DND-41 (cell line): ENCODE measurements at regions not wholly inside any gene's neighbourhood (a gene's known extent, or its start where the extent isn't known, plus 50 kb on each side); places are given as distances from the start of the nearest gene placed in this dataset.

Experiments
- CTCF ChIP-seq: IDR thresholded peaks from 2 replicates; pipeline ENCODE4 v1.5.1; 2012; ENCODE audit warnings: borderline replicate concordance, low read length, moderate library complexity, mild to moderate bottlenecking; ENCODE audit not compliant: poor library complexity, severe bottlenecking; ENCODE audit errors: extremely low read depth
- EZH2 ChIP-seq: IDR thresholded peaks from 3 replicates; pipeline ENCODE4 v1.6.1; 2012; ENCODE audit warnings: borderline replicate concordance, low read depth, mild to moderate bottlenecking, moderate library complexity, low read length, inconsistent platforms; ENCODE audit not compliant: severe bottlenecking

GRCh38 chr4:146123231-146123630, 52.3 kb upstream of the LSM6 start:
- TF ChIP-seq CTCF (no peak), EZH2 (no peak)
